Heart left ventricle (tissue), 16 donors: ENCODE measurements at regions not wholly inside any gene's neighbourhood (a gene's known extent, or its start where the extent isn't known, plus 50 kb on each side); places are given as distances from the start of the nearest gene placed in this dataset.

ENCODE experiments used
- ATAC-seq, 4 donors: fragments of 200-7000 bp; cut with Tn5 transposase; one replicate each; pipeline ENCODE4 v1.9.1; 2020 to 2022; ENCODE audit warnings: moderate library complexity in 4 of 4, mild to moderate bottlenecking in 3 of 4, moderate number of reproducible peaks in 1 of 4
- DNase-seq, 5 donors: peaks; one replicate each; pipeline ENCODE4 v3.0.0-alpha.2; 2020
- H3K27ac ChIP-seq, 12 donors: fragments of 200-600 bp; sonication (generic) in 4 of 12; one replicate each; pipeline versions ENCODE4 v1.5.0 to v1.8.0; 2016 to 2022; ENCODE audit warnings: mild to moderate bottlenecking in 2 of 12
- H3K27me3 ChIP-seq, 9 donors: fragments of 200-600 bp; sonication (generic) in 2 of 9; one replicate each; pipeline versions ENCODE4 v1.5.1 to v1.8.0; 2016 to 2022; ENCODE audit warnings: mild to moderate bottlenecking in 3 of 9
- H3K36me3 ChIP-seq, 9 donors: fragments of 200-600 bp; sonication (generic) in 2 of 9; one replicate each; pipeline versions ENCODE4 v1.5.0 to v1.8.0; 2018 to 2022; ENCODE audit warnings: mild to moderate bottlenecking in 2 of 9
- H3K4me1 ChIP-seq, 12 donors: fragments of 200-600 bp; sonication (generic) in 4 of 12; one replicate each; pipeline versions ENCODE4 v1.5.0 to v1.8.0; 2016 to 2022; ENCODE audit warnings: mild to moderate bottlenecking in 3 of 12
- H3K4me3 ChIP-seq, 12 donors: fragments of 200-600 bp; sonication (generic) in 4 of 12; one replicate each; pipeline versions ENCODE4 v1.5.0 to v1.8.0; 2017 to 2022; ENCODE audit warnings: mild to moderate bottlenecking in 9 of 12, moderate library complexity in 4 of 12
- H3K9me3 ChIP-seq, 12 donors: fragments of 200-600 bp; sonication (generic) in 4 of 12; one replicate each; pipeline versions ENCODE4 v1.5.0 to v1.8.0; 2016 to 2022; ENCODE audit warnings: mild to moderate bottlenecking in 1 of 12
- CTCF ChIP-seq, 12 donors: fragments of 200-600 bp; sonication (generic) in 4 of 12; IDR thresholded peaks; one replicate each; pipeline versions ENCODE4 v1.5.0 to v1.8.0; 2018 to 2022; ENCODE audit warnings: antibody characterized with exemption in 12 of 12, mild to moderate bottlenecking in 5 of 12
- POLR2A ChIP-seq, 2 donors: fragments of 450-650 bp; IDR thresholded peaks; one replicate each; pipeline ENCODE4 v1.6.1; 2017; ENCODE audit warnings: antibody characterized with exemption in 2 of 2, mild to moderate bottlenecking in 2 of 2, moderate library complexity in 2 of 2
- WGBS, 4 donors: extraction: QIAGEN DNeasy Blood & Tissue Kit in 2 of 4; methylation state at CpG; one replicate each; pipeline versions ENCODE4 v1.1.5 to v1.1.7; 2013 to 2018; 5-methylcytosine and 5-hydroxymethylcytosine counted together
- intact Hi-C, 10 donors: fragments of 100-400 bp; cut with DNase I; formaldehyde crosslinking; loops; one replicate each; pipeline versions ENCODE4 v1.11.1 to v1.14.2; 2022
- donor health status: ischemic (EF 13 %, LVEDD 7.1; RV severe dilation, severe dysfunction).
- donor health status: healthy with polysubstance abuse.
- donor health status: DM: no; HTN: yes; CAD: no.
- donor health status: DM: no; HTN: no; CAD: no.
- donor health status: ischemic (EF 25% LVEDD 6.9; RV normal size, moderate dysfunction).
- donor health status: ischemic (EF 25% LVEDD 5.7; RV mildly dilated, moderate dysfunction).
- donor health status: healthy.
- donor health status: DM: yes; HTN: yes; CAD: no.
- donor health status: ischemic (EF 35%, LVEDD 5.7; RV mildly dilated, moderate dysfunction).
- donor health status: nonischemic (EF 11% LVEDD 7.7; RV severe dilation, severe dysfunction).
- donor health status: DM: yes; HTN: yes; CAD: no.
- donor health status: PGD.
- donor health status: ischemic (EF 29% LVEDD 5.4; RV normal size, mild dysfunction).
- donor health status: nonischemic (EF 23%, LVEDD 6.1; RV moderate dilation, normal function).

GRCh38 chr12:77471801-77472200, 358.9 kb upstream of the NAV3 start:
- no peak for DNase-seq
- intact Hi-C loops: no loop called here
- Histone ChIP-seq H3K36me3 (no peaks in the 10 kb centered on the region), H3K4me3 (no peak overlapping the region), H3K27ac (no peak overlapping the region), H3K9me3 (no peaks in the 10 kb centered on the region), H3K4me1 (no peaks in the 10 kb centered on the region), H3K27me3 (no peaks in the 10 kb centered on the region)
- WGBS, 4 donors: 50 to 63% (median 59%) methylated on average over 1 of the region's 1 CpG
- no peak for ATAC-seq
- no peak for TF ChIP-seq POLR2A (IDR thresholded peaks at IDR 0.05)

- H3K9me3 ChIP-seq: no peaks in the 10 kb centered on the region
- intact Hi-C loops: no loop called here
- H3K4me3 ChIP-seq: no peak overlapping the region
- 71 to 78% (median 77%) methylated on average over 3 of the region's 3 CpGs for WGBS, 4 donors
- no peaks in the 10 kb centered on the region for H3K27me3 ChIP-seq
- no peaks in the 10 kb centered on the region for H3K36me3 ChIP-seq
- H3K27ac ChIP-seq: no peak overlapping the region
- no peak for ATAC-seq
- no peak for DNase-seq
- TF ChIP-seq POLR2A (IDR thresholded peaks at IDR 0.05): no peak
- TF ChIP-seq CTCF (IDR thresholded peaks at IDR 0.05): no peak
- no peaks in the 10 kb centered on the region for H3K4me1 ChIP-seq
Measured at GRCh38 chr12:77469578-77470333, 360.9 kb upstream of the NAV3 start.

GRCh38 chr12:77442633-77443032, 377.3 kb upstream of the E2F7 start:
- DNase-seq (no peak), ATAC-seq (no peak)
- TF ChIP-seq POLR2A (IDR thresholded peaks at IDR 0.05) (no peak), CTCF (IDR thresholded peaks at IDR 0.05) (no peak)
- Histone ChIP-seq H3K9me3 (no peaks in the 10 kb centered on the region), H3K36me3 (no peaks in the 10 kb centered on the region), H3K27ac (no peak overlapping the region), H3K4me3 (no peak overlapping the region), H3K4me1 (no peaks in the 10 kb centered on the region), H3K27me3 (no peaks in the 10 kb centered on the region)
- intact Hi-C loops: no loop called here

GRCh38 chr12:77439749-77440148, 374.4 kb upstream of the E2F7 start:
- Histone ChIP-seq H3K4me3 (no peak overlapping the region), H3K27ac (no peak overlapping the region), H3K9me3 (no peaks in the 10 kb centered on the region), H3K4me1 (peaks cover 0 to 5% (median 0%) of the 10 kb centered on the region in 12 donors), H3K36me3 (no peaks in the 10 kb centered on the region), H3K27me3 (no peaks in the 10 kb centered on the region)
- no peak for ATAC-seq
- DNase-seq: no peak
- TF ChIP-seq POLR2A (IDR thresholded peaks at IDR 0.05): no peak
- no peak for TF ChIP-seq CTCF (IDR thresholded peaks at IDR 0.05)
- intact Hi-C loops: loop anchor here in 1 of 10 donors (10.0 kb wide), 1 partner anchor 115 kb away; no protein-coding TSS in a partner anchor

GRCh38 chr12:77438644-77439043, 373.3 kb upstream of the E2F7 start:
- Histone ChIP-seq H3K9me3 (no peaks in the 10 kb centered on the region), H3K36me3 (no peaks in the 10 kb centered on the region), H3K27me3 (no peaks in the 10 kb centered on the region), H3K4me1 (peaks cover 0 to 5% (median 0%) of the 10 kb centered on the region in 12 donors), H3K27ac (no peak overlapping the region), H3K4me3 (no peak overlapping the region)
- intact Hi-C loops: loop anchor here in 1 of 10 donors (10.0 kb wide), 1 partner anchor 114 kb away; no protein-coding TSS in a partner anchor
- no peak for DNase-seq
- TF ChIP-seq POLR2A (IDR thresholded peaks at IDR 0.05) (no peak), CTCF (IDR thresholded peaks at IDR 0.05) (no peak)
- ATAC-seq: no peak
